Prostate gland (tissue), 2 donors: ENCODE measurements at regions not wholly inside any gene's neighbourhood (a gene's known extent, or its start where the extent isn't known, plus 50 kb on each side); places are given as distances from the start of the nearest gene placed in this dataset.

ENCODE experiments used
- DNase-seq: peaks from one replicate; pipeline ENCODE4 v3.0.0-alpha.2; 2019; ENCODE audit warnings: low spot score
- H3K27ac ChIP-seq, 2 donors: fragments of 200-600 bp; sonication (generic); 2 replicates each; pipeline ENCODE4 v1.5.1; 2017 to 2019
- H3K27me3 ChIP-seq: fragments of 200-600 bp; sonication (generic); replicated peaks from 2 replicates; pipeline ENCODE4 v1.5.1; 2019; ENCODE audit not compliant: insufficient read depth
- H3K36me3 ChIP-seq, 2 donors: fragments of 200-600 bp; sonication (generic); 1 replicate in 1 of 2; 2 replicates in 1 of 2; pipeline versions ENCODE4 v1.5.1 to v1.8.1; 2017 to 2019
- H3K4me1 ChIP-seq: fragments of 200-600 bp; sonication (generic); replicated peaks from 2 replicates; pipeline ENCODE4 v1.5.1; 2019
- H3K4me3 ChIP-seq, 2 donors: fragments of 200-600 bp; sonication (generic); 2 replicates each; pipeline ENCODE4 v1.5.1; 2017 to 2019
- H3K9me3 ChIP-seq: fragments of 200-600 bp; sonication (generic); 2 replicates; pipeline ENCODE4 v1.5.1; 2017
- CTCF ChIP-seq, 4 experiments: fragments of 200-600 bp in 2 of 4; fragments of 450-650 bp in 2 of 4; sonication (generic) in 2 of 4; IDR thresholded peaks; 1 replicate in 3 of 4; 2 replicates in 1 of 4; pipeline ENCODE4 v1.5.1; 2016 to 2019; ENCODE audit warnings: antibody characterized with exemption in 4 of 4, mild to moderate bottlenecking in 2 of 4, moderate library complexity in 2 of 4
- POLR2A ChIP-seq: fragments of 450-650 bp; IDR thresholded peaks from one replicate; pipeline ENCODE4 v1.6.1; 2016; ENCODE audit warnings: antibody characterized with exemption, mild to moderate bottlenecking
- POLR2AphosphoS5 ChIP-seq: sonication (generic); formaldehyde crosslinking; IDR thresholded peaks from one replicate; pipeline ENCODE4 v1.6.1; 2017; ENCODE audit warnings: antibody characterized with exemption
- WGBS: methylation state at CpG from one replicate; pipeline ENCODE4 v1.1.5; 2018; 5-methylcytosine and 5-hydroxymethylcytosine counted together
- intact Hi-C: fragments of 100-400 bp; cut with DNase I; formaldehyde crosslinking; loops from one replicate; pipeline ENCODE4 v1.14.2; 2022

- H3K27ac ChIP-seq: no peak overlapping the region
- intact Hi-C loops: no loop called here
- H3K9me3 ChIP-seq: no peaks in the 10 kb centered on the region
- TF ChIP-seq POLR2AphosphoS5 (no peak), POLR2A (no peak), CTCF (IDR thresholded peaks at IDR 0.05) (no peak)
- 39% methylated on average over 4 of the region's 4 CpGs for WGBS
- no peaks in the 10 kb centered on the region for H3K27me3 ChIP-seq
- no peaks in the 10 kb centered on the region for H3K4me1 ChIP-seq
- H3K36me3 ChIP-seq: no peaks in the 10 kb centered on the region
- H3K4me3 ChIP-seq: no peak overlapping the region
- no peak for DNase-seq
Observed at GRCh38 chr1:69128204-69128603, 439.5 kb upstream of the LRRC7 start.

GRCh38 chr1:69129538-69129937 is 438.2 kb upstream of the LRRC7 start:
- TF ChIP-seq POLR2A: no peak
- no peak for TF ChIP-seq CTCF (IDR thresholded peaks at IDR 0.05)
- TF ChIP-seq POLR2AphosphoS5: no peak
- Histone ChIP-seq H3K27me3 (no peaks in the 10 kb centered on the region), H3K9me3 (no peaks in the 10 kb centered on the region), H3K4me1 (no peaks in the 10 kb centered on the region), H3K27ac (no peak overlapping the region), H3K36me3 (no peaks in the 10 kb centered on the region), H3K4me3 (no peak overlapping the region)
- intact Hi-C loops: no loop called here
- DNase-seq: no peak
- WGBS: 75% methylated on average over 4 of the region's 4 CpGs

DNA sequence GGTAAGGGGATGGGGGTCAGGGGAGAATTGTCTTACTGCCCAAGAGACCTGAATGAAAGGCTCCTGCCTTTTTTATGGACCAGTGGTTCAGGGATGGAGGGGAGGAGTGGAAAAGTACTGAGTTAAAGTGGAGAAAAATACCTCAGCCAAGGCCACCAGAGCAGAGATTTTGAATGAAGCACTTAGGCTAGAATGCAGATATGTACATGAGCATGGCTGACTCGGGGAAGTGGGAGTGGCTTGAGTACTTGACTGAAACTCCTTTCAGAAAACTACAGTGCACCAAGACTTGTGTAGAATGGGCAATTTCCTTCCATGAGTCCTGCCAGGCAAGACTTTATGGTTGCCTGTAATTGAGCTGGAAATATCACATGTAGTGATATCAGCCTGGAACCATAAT is 429.6 kb upstream of the LRRC7 start:
- Histone ChIP-seq H3K27ac (no peak overlapping the region), H3K36me3 (no peaks in the 10 kb centered on the region), H3K9me3 (no peaks in the 10 kb centered on the region), H3K4me3 (no peak overlapping the region), H3K27me3 (no peaks in the 10 kb centered on the region), H3K4me1 (no peaks in the 10 kb centered on the region)
- 70% methylated on average over 1 of the region's 1 CpG for WGBS
- TF ChIP-seq CTCF (IDR thresholded peaks at IDR 0.05) (no peak), POLR2A (no peak)
- intact Hi-C loops: no loop called here
- no peak for DNase-seq

DNA sequence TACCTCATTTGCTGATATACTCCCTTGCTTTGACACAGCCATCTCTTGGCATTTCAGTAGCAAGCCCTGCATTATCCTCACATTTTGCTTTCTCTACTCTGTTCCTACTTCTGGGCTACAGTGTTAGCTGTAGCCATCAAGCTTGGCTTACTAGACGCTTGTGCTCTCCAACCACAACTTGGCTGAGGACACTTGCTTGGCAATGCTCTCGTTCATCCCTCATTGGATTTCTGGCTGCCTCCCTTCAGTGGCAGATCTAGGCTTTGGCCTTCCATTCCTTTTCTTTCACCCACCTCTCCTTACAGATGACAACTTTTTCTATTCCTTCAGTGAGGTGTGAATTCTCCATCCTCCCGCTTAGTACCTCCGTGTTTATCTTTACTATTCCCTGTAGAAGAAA is 428.7 kb upstream of the LRRC7 start:
- no peaks in the 10 kb centered on the region for H3K27me3 ChIP-seq
- intact Hi-C loops: no loop called here
- no peak overlapping the region for H3K27ac ChIP-seq
- no peaks in the 10 kb centered on the region for H3K4me1 ChIP-seq
- no peaks in the 10 kb centered on the region for H3K9me3 ChIP-seq
- H3K36me3 ChIP-seq: no peaks in the 10 kb centered on the region
- TF ChIP-seq POLR2A: no peak
- no peak for TF ChIP-seq CTCF (IDR thresholded peaks at IDR 0.05)
- no peak for TF ChIP-seq POLR2AphosphoS5
- no peak overlapping the region for H3K4me3 ChIP-seq
- no peak for DNase-seq
- WGBS: 86% methylated on average over 4 of the region's 4 CpGs

DNA sequence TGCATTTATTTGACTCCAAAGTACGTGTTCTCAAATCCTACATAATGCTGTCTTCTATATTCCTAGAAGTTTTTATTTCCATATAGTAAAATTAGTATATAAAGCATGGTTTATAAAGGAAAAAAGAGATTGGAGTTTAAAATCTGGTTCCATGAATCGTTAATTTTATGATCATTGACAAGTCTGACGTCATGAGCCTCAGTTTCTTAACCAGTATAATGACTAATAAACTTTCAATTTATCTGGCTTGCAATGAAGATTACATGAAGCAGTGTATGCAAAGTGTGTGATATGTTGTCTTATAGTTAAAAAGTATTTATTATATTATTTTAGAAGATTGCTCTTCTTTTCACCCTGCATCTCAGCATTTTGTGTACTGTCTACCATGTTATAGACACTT is 421.4 kb upstream of the LRRC7 start:
- WGBS: 73% methylated on average over 3 of the region's 3 CpGs
- Histone ChIP-seq H3K27me3 (no peaks in the 10 kb centered on the region), H3K36me3 (no peaks in the 10 kb centered on the region), H3K4me1 (no peaks in the 10 kb centered on the region), H3K9me3 (no peaks in the 10 kb centered on the region), H3K4me3 (no peak overlapping the region), H3K27ac (no peak overlapping the region)
- intact Hi-C loops: no loop called here
- no peak for TF ChIP-seq POLR2A
- no peak for TF ChIP-seq CTCF (IDR thresholded peaks at IDR 0.05)
- TF ChIP-seq POLR2AphosphoS5: no peak
- DNase-seq: no peak
